HEK293 (cell line): ENCODE measurements at regions not wholly inside any gene's neighbourhood (a gene's known extent, or its start where the extent isn't known, plus 50 kb on each side); places are given as distances from the start of the nearest gene placed in this dataset.

Experiments used
- CTCF ChIP-seq: fragments of 450-650 bp; formaldehyde crosslinking; IDR thresholded peaks from 2 replicates; pipeline ENCODE4 v1.5.1; 2016; ENCODE audit warnings: missing biosample characterization, missing genetic modification characterization
- OVOL3 ChIP-seq: fragments of 450-650 bp; formaldehyde crosslinking; IDR thresholded peaks from 2 replicates; pipeline ENCODE4 v1.5.1; 2016; ENCODE audit warnings: missing biosample characterization, missing genetic modification characterization
- PRDM10 ChIP-seq: fragments of 450-650 bp; formaldehyde crosslinking; IDR thresholded peaks from 2 replicates; pipeline ENCODE4 v1.5.1; 2016; ENCODE audit warnings: missing biosample characterization, missing genetic modification characterization
- YY1 ChIP-seq: fragments of 450-650 bp; formaldehyde crosslinking; IDR thresholded peaks from 2 replicates; pipeline ENCODE4 v1.5.1; 2018; ENCODE audit warnings: missing biosample characterization, missing genetic modification characterization
- ZNF121 ChIP-seq: fragments of 450-650 bp; formaldehyde crosslinking; IDR thresholded peaks from 2 replicates; pipeline ENCODE4 v1.5.1; 2016; ENCODE audit warnings: missing biosample characterization, missing genetic modification characterization
- ZNF133 ChIP-seq: fragments of 450-650 bp; formaldehyde crosslinking; IDR thresholded peaks from 2 replicates; pipeline ENCODE4 v1.5.1; 2016; ENCODE audit warnings: missing biosample characterization, missing genetic modification characterization
- ZNF274 ChIP-seq, 2 experiments: fragments of 200-500 bp in 1 of 2; fragments of 450-650 bp in 1 of 2; sonication (Bioruptor generic) in 1 of 2; formaldehyde crosslinking in 1 of 2; IDR thresholded peaks; 2 replicates each; pipeline versions ENCODE4 v1.5.1 to v1.6.1; 2014 to 2016; ENCODE audit warnings: borderline replicate concordance in 1 of 2, inconsistent platforms in 1 of 2, low read length in 1 of 2, missing biosample characterization in 1 of 2, missing genetic modification characterization in 1 of 2
- ZNF423 ChIP-seq: fragments of 450-650 bp; formaldehyde crosslinking; IDR thresholded peaks from 2 replicates; pipeline ENCODE4 v1.5.1; 2016; ENCODE audit warnings: missing biosample characterization, missing genetic modification characterization
- ZNF610 ChIP-seq: fragments of 450-650 bp; formaldehyde crosslinking; IDR thresholded peaks from 2 replicates; pipeline ENCODE4 v1.5.1; 2016; ENCODE audit warnings: missing biosample characterization, missing genetic modification characterization, borderline replicate concordance
- ZNF707 ChIP-seq: fragments of 450-650 bp; formaldehyde crosslinking; IDR thresholded peaks from 2 replicates; pipeline ENCODE4 v1.5.1; 2016; ENCODE audit warnings: missing biosample characterization, missing genetic modification characterization
- ZNF76 ChIP-seq: fragments of 450-650 bp; formaldehyde crosslinking; IDR thresholded peaks from 2 replicates; pipeline ENCODE4; 2016; ENCODE audit warnings: low read depth, missing biosample characterization, missing genetic modification characterization, borderline replicate concordance

GRCh38 chr1:72357411-72357810 lies 75.1 kb upstream of the NEGR1 start:
- TF ChIP-seq CTCF (tag by site-specific recombination): no peak
- TF ChIP-seq OVOL3 (tag by site-specific recombination): no peak
- no peak for TF ChIP-seq ZNF610
- no peak for TF ChIP-seq ZNF133
- TF ChIP-seq ZNF707: no peak
- no peak for TF ChIP-seq ZNF76 (tag by site-specific recombination)
- TF ChIP-seq PRDM10 (tag by site-specific recombination): no peak
- TF ChIP-seq ZNF274 (IDR thresholded peaks at IDR 0.05; ENCODE audit: low read length): no peak
- TF ChIP-seq ZNF274 (tag by site-specific recombination; IDR thresholded peaks at IDR 0.05; ENCODE audit: borderline replicate concordance): no peak
- no peak for TF ChIP-seq ZNF423 (tag by site-specific recombination)
- no peak for TF ChIP-seq YY1 (tag by site-specific recombination)
- no peak for TF ChIP-seq ZNF121
